COLO668 (cell line): ENCODE measurements at regions not wholly inside any gene's neighbourhood (a gene's known extent, or its start where the extent isn't known, plus 50 kb on each side); places are given as distances from the start of the nearest gene placed in this dataset.

ENCODE experiments used
- DNase-seq: peaks from one replicate; lab custom pipeline; 2025; ENCODE audit not compliant: unreplicated experiment; lab: John Stamatoyannopoulos, UW

GRCh38 chr10:28853195-28853594, 175.9 kb downstream of the BAMBI start:
- no peak for DNase-seq

GRCh38 chr10:28857164-28857563, 179.8 kb downstream of the BAMBI start:
- DNase-seq, result no peak

- no peak for DNase-seq
Observed at GRCh38 chr10:28858646-28859045, 181.3 kb downstream of the BAMBI start.

- DNase-seq, result no peak
Observed at GRCh38 chr10:28859791-28860190, 182.5 kb downstream of the BAMBI start.

GRCh38 chr10:28862219-28862618, 184.9 kb downstream of the BAMBI start:
- DNase-seq, result no peak

- no peak for DNase-seq
Observed at GRCh38 chr10:28869606-28870201, 192.4 kb downstream of the BAMBI start.

GRCh38 chr10:28871665-28872064, 194.3 kb downstream of the BAMBI start:
- no peak for DNase-seq

GRCh38 chr10:28872587-28873165, 195.4 kb downstream of the BAMBI start:
- no peak for DNase-seq

GRCh38 chr10:28873540-28873939, 196.2 kb downstream of the BAMBI start:
- no peak for DNase-seq

GRCh38 chr10:28874210-28874609, 196.9 kb downstream of the BAMBI start:
- DNase-seq, result no peak

GRCh38 chr10:28875549-28876081, 198.3 kb downstream of the BAMBI start:
- DNase-seq, result no peak

GRCh38 chr10:28878236-28878970, 201.1 kb downstream of the BAMBI start:
- no peak for DNase-seq

GRCh38 chr10:28879246-28879645, 201.9 kb downstream of the BAMBI start:
- no peak for DNase-seq

- DNase-seq, result no peak
Observed at GRCh38 chr10:28879875-28880682, 202.8 kb downstream of the BAMBI start.

- DNase-seq, result no peak
Observed at GRCh38 chr10:28880683-28880950, 203.3 kb downstream of the BAMBI start.

GRCh38 chr10:28881171-28881882, 204.0 kb downstream of the BAMBI start:
- no peak for DNase-seq

GRCh38 chr10:28883741-28884423, 206.6 kb downstream of the BAMBI start:
- DNase-seq, result no peak

GRCh38 chr10:28890121-28890950, 213.0 kb downstream of the BAMBI start:
- no peak for DNase-seq

- no peak for DNase-seq
Observed at GRCh38 chr10:28891058-28891713, 213.9 kb downstream of the BAMBI start.
